GM18505 (cell line): ENCODE measurements at regions not wholly inside any gene's neighbourhood (a gene's known extent, or its start where the extent isn't known, plus 50 kb on each side); places are given as distances from the start of the nearest gene placed in this dataset.

Experiments
- ATAC-seq: cut with Tn5 transposase; IDR thresholded peaks from one replicate; pipeline ENCODE4 v1.9.1; 2021; ENCODE audit not compliant: unreplicated experiment
- POLR2A ChIP-seq: IDR thresholded peaks from 4 replicates; pipeline ENCODE4 v1.6.1; 2011; ENCODE audit warnings: borderline replicate concordance; ENCODE audit not compliant: insufficient read depth, insufficient read length; ENCODE audit errors: extremely low read depth

DNA sequence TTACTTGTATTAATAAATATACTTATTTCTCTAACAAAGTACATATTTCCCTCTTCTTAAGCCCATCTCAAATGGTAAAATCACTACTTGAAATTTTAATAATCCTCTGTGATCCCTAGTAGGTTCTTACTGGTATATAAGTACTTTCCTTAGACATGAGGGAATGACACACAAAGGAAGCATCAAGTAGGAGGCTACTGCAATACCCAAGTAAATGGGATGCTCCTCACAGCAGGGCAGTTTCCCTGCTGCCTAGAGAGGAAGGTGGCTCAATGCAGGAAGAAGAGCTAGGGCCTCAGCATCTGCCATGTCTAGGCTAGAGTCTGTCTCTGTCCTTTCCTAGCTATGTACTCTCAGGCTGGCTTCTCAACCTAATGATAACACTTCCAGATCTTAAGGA lies 122.1 kb upstream of the DIPK2B start:
- no peak for ATAC-seq
- TF ChIP-seq POLR2A: no peak

DNA sequence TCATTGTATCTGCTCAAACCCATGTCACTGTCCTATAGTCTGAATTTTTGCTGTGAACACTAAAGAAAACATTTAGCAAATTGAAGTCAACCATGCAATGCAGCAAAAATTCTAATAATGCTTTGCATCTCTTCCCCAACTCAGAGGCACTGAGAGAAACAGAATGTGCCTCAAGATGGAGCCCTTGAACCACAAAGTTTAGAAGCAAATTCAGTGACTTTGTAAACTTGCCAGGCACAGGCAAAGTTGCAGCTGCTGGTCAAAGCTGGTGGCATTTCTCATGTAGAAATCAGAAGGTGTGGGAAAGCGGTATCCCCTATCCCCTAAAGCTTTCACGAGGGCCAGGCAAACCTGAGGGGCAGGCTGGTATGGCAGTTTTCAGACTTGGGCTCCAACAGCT lies 121.7 kb upstream of the DIPK2B start:
- no peak for TF ChIP-seq POLR2A
- no peak for ATAC-seq

DNA sequence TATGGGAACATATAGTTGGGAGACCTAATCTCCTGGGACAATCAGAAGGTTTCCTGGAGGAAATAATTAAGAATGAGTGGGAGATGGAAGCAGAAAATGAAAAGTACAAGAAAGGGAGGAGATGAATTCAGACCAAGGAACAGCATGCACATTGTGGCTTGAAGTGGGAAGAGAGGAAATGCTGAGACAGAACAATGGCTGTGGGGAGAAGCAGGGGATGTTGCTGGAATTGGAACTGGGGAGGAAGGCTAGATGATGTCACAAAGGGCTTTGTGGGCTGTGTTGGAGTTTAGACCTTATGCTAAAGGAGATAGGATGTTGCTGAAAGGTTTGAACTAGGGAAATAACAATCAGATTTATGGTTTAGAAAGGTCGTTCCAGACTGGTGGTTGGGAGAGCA lies 119.5 kb upstream of the DIPK2B start:
- TF ChIP-seq POLR2A: no peak
- ATAC-seq: no peak

DNA sequence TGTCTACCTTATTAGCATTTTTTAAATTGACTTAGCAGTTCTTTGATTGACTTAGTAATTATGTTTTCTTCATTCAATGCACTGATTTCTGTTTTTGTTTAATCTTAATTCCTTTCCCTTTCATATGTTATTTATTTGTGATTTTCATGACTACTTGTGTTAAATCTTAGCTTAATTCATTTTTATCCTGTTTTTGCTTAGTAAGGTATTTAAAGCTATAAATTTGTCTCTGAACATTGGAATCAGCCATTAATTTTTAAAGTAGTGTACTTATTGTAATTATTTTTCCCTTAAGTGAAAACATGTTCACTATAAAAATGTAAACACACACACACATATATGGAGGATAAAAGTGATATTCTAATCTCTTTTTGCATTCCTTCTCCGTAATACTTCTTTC lies 109.1 kb upstream of the DIPK2B start:
- ATAC-seq: no peak
- no peak for TF ChIP-seq POLR2A

DNA sequence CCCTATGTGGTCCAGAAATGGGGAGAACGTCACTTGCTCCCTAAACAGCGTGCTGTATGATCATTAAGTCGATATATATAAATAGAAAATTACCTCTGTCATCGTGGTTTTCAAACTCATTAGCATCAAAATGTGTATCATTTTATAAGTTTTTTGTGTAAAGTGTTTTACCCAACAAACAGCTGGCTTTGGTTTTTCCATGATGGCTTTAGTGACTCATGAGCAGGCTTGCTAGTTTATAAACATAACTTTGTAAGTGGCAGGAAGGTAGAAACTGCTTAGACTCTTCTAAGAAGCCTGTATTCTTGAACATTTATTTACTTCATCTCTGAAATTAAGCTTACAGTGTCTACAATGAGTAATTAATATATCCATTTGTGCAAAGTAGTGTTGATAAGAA lies 108.4 kb upstream of the DIPK2B start:
- no peak for ATAC-seq
- TF ChIP-seq POLR2A: no peak

DNA sequence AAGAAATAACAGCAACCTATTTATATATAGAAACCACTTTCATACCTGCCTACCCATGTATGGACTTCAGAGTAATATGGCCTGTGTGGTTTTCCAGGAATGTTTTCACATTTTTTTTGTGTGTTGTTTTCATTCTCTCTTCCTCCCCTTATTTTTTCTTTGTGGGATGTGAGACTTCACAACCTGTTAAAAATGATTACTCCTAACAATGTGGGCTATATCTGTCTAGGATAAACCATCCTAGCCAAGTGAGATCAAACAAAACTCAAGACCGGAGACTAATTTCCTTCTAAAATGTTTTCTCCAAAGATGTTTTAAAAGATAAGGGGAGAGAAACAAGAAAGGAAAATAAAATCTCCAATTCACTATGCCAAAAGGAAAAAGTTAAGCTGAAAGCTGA lies 106.1 kb upstream of the DIPK2B start:
- no peak for ATAC-seq
- no peak for TF ChIP-seq POLR2A

DNA sequence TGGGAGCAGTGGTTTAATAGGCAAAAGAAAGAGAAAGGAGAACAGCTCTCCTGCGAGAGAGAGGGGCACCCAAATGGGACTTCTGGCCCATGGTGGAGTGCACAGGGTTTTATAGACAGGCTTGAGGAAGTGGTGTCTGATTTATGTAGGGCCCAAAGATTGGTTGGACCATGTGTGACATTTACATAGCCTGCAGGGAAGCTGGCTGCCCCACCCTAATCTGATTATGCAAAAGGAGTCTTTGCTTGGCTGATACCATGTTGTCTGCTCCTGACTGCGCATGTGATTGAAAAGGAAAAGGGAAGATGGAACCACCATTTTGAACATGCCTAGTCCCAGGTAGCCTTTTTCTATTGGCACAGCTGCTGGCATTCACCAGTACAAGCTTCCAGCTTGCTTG lies 100.0 kb upstream of the DIPK2B start:
- TF ChIP-seq POLR2A: no peak
- no peak for ATAC-seq

DNA sequence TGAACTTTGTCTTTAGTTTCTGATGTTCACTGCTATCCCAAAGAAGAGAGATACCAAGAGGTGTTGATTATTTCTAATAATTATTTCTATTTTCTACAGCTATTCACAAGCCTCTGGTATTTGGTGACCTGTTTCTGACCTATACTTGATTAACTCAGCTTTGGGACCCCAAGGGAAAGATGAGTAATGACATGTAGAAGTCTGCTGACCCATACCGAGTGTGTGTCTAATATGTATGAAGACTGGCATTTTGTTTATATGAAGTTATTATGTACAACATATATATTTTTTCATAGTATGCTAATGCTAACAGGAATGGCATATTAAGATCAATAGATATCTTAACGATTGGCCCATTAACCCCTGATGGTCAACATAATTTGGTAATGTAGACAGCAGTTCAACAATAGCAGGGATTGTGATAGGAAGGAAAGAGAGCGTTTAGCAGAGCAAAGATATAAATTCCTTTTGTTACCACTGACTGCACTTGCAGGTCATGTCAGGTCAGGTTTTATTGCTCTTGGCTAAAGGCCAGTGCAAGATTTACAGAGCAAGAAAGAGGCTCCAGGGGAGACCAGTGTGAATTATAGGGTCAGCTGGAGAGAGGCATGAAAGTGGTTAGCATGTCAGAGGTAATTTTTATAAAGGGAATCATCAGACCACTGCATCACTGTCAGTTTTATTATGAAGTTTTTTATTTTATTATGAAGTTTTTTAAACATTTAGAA lies 94.7 kb upstream of the DIPK2B start:
- no peak for ATAC-seq
- no peak for TF ChIP-seq POLR2A

DNA sequence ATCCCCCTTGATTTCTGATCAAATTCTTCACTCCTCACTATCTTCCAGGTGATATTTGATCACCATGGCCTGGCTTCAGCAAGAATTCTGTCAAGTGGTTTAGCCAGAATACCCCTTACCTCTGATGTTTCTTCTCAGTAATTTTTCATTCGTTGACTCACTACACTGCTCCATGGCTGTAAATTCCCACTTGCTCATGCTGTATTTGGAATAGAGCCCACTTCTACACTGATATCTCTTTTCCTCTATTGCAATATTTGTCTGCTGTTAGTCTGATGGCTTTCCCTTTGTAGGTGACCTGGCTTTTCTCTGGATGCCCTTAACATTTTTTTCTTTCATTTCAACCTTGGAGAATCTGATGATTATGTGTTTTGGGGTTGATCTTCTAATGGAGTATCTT lies 73.9 kb upstream of the DIPK2B start:
- no peak for ATAC-seq
- TF ChIP-seq POLR2A: no peak

DNA sequence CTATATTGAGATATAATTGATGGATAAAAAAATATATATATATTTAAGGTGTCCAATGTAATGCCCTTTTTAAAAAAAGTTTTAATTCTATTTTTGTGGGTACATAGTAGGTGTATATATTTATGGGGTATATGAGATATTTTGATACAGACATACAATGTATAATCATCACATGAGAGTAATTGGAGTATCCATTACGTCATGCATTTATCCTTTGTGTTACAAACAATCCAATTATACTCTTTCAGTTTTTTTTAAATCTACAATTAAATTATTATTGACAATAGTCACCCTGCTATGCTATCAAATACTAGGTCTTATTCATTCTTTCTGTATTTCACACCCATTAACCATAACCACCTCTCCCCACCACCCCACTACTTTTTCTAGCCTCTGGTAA lies 66.3 kb upstream of the DIPK2B start:
- no peak for ATAC-seq
- TF ChIP-seq POLR2A: no peak

DNA sequence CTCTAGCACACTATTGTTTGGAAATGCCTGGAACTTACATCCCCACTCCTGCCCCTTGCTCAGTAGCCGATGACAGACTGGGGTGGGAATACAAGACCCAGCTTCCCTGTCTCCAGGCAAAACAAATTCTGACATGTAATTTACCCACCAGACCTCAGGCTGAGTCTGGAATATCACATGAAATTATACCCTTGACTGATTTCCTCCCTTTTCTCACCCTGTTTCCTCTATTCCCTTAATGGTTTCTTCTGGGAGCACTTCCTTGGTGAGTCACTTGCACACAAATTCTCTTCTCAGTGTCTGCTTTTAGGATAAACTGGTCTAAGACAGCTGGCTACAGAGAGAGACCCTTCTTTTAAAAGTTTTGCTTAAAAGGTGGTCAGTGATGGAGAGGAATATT lies 65.8 kb upstream of the DIPK2B start:
- TF ChIP-seq POLR2A: no peak
- ATAC-seq: no peak

DNA sequence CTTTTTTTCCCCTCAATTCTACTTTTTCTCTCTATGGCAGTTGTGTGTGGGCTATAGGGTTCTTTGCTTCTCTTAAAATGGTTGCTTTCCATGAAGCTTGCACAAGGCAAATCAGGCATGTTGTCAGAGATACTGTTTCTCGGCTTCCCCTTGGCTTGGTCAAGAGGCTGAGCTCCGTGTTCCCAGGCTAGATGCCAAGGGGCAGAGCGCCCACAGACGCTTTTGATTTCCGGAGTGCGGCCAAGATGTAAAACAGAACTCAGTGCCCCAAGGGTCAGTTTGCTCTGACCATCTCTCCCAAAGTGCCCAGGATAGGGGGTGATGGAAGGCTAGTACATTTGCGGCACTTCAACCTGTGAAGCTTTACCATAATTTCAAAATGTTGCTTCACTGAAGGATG lies 64.2 kb upstream of the DIPK2B start:
- no peak for TF ChIP-seq POLR2A
- ATAC-seq: no peak

DNA sequence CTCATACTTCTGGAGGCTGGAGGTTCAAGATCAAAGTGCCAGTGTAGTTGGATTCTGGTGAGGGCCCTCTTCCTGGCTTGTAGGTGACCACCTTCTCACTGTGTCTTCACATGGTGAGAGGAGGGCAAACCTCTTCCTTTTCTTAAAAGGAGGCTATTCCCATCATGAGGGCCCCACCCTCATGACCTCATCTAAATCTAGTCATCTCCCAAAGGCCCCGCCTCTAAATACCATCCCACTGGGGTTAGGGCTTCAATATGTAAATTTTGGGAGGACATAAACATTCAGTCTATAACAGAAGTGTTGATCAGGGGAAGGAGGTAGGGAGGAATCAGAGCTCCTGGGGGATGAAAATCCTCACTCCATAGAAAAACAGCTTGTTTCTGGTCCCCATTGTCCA lies 60.8 kb upstream of the DIPK2B start:
- TF ChIP-seq POLR2A: no peak
- ATAC-seq: no peak

DNA sequence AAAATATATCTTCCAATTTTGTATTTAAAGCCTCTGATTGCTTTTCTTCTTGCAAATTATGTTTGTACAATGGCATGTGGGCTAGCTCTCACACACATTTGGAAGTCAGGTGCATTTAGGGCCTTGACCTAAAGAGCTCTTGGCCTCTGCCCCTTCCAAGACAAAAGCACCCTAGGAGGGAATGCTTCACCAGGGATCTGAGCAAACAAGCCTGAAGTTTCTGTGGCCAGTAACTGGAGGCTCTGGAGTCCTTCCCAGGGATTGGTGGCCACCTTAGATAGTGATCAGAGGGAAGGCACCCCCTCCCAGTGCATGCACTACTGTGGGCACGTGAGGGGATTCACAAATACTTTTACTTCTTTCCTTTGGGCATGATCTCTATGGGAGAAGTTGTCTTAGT lies 60.3 kb upstream of the DIPK2B start:
- ATAC-seq: no peak
- no peak for TF ChIP-seq POLR2A

DNA sequence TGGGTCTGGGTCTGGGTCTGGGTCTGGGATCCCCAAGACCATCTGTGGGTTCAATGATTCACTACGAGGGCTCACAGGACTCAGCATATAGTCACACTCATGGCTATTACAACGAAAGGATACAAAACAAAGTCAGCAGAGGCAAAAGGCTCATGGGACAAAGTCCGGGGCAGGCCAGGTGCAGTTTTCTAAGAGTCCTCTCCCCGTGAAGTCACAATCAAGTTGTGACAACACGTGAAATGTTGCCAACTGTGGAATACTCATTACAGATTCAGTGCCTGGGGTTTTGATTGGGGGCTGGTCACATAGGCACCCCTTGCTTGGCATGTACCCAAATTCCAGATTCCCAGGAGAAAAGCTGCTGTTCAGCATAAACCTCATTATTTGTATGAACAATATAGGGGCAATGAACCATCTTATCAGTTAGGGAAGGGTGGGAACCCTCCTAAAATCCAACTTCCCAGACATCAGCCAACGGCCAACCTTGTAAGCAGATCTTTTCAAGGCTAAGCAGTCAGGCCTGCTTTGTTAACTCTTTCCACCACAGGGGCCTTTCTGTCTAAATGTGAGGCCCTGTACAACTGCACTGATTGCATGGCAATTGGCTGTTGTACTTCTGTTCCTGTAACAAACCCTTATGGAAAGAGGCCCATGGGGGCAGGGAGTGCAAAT lies 58.2 kb upstream of the DIPK2B start:
- TF ChIP-seq POLR2A: no peak
- ATAC-seq: no peak
